SK-N-SH (cell line): ENCODE measurements at regions not wholly inside any gene's neighbourhood (a gene's known extent, or its start where the extent isn't known, plus 50 kb on each side); places are given as distances from the start of the nearest gene placed in this dataset.

Experiments used
- CTCF ChIA-PET: fragments of 300-600, 350-600 bp; formaldehyde crosslinking; extraction: SDS; loops from one replicate; lab custom pipeline; 2021; lab: Yijun Ruan, JAX
- POLR2A ChIA-PET: fragments of 350-600 bp; sonication (Branson Sonifier 250); formaldehyde crosslinking; extraction: SDS; loops from one replicate; lab custom pipeline; 2020; ENCODE audit warnings: antibody characterized with exemption, inconsistent platforms; lab: Yijun Ruan, JAX
- DNase-seq: peaks from one replicate; pipeline ENCODE4 v3.0.0; 2012
- H2AFZ ChIP-seq: fragments of 200-600 bp; sonication (generic); 2 replicates; pipeline ENCODE4 v1.8.1; 2016; ENCODE audit warnings: antibody characterized with exemption, mild to moderate bottlenecking, low read depth
- H3F3A ChIP-seq: fragments of 200-600 bp; sonication (generic); replicated peaks from 2 replicates; pipeline ENCODE3; 2016; ENCODE audit warnings: antibody characterized with exemption, mild to moderate bottlenecking; ENCODE audit not compliant: insufficient read depth
- H3K27ac ChIP-seq, 2 experiments: fragments of 200-500 bp in 1 of 2; fragments of 200-600 bp in 1 of 2; sonication (Bioruptor generic) in 1 of 2; sonication (generic), shearing (Covaris generic) in 1 of 2; 2 replicates each; pipeline versions ENCODE4 v1.5.1 to v1.6.1; 2014 to 2016; ENCODE audit warnings: low read depth in 2 of 2, inconsistent platforms in 1 of 2, low read length in 1 of 2, mild to moderate bottlenecking in 1 of 2, mixed read lengths in 1 of 2
- H3K27me3 ChIP-seq: fragments of 200-600 bp; sonication (generic), shearing (Covaris generic); 2 replicates; pipeline ENCODE4 v1.6.1; 2016; ENCODE audit warnings: mixed run types; ENCODE audit not compliant: insufficient read depth
- H3K36me3 ChIP-seq, 2 experiments: fragments of 200-500 bp in 1 of 2; fragments of 200-600 bp in 1 of 2; sonication (Bioruptor generic) in 1 of 2; sonication (generic) in 1 of 2; replicated peaks in 1 of 2; 2 replicates each; pipeline versions ENCODE3 to v1.5.1; 2014 to 2016; ENCODE audit warnings: low read length in 1 of 2, mild to moderate bottlenecking in 1 of 2; ENCODE audit not compliant: insufficient read depth in 2 of 2, control insufficient read depth in 1 of 2
- H3K4me1 ChIP-seq, 2 experiments: fragments of 200-500 bp in 1 of 2; fragments of 200-600 bp in 1 of 2; sonication (Bioruptor generic) in 1 of 2; sonication (generic), shearing (Covaris generic) in 1 of 2; 2 replicates each; pipeline versions ENCODE4 v1.5.1 to v1.6.1; 2014 to 2016; ENCODE audit warnings: low read depth in 1 of 2, low read length in 1 of 2, mixed run types in 1 of 2; ENCODE audit not compliant: insufficient read depth in 2 of 2, control insufficient read depth in 1 of 2
- H3K4me2 ChIP-seq: fragments of 200-600 bp; sonication (generic), shearing (Covaris generic); 2 replicates; pipeline ENCODE4 v1.6.1; 2017; ENCODE audit warnings: mixed run types
- H3K4me3 ChIP-seq, 2 experiments: fragments of 200-500 bp in 1 of 2; fragments of 200-600 bp in 1 of 2; sonication (Bioruptor generic) in 1 of 2; sonication (generic), shearing (Covaris generic) in 1 of 2; 2 replicates each; pipeline versions ENCODE4 v1.5.1 to v1.8.1; 2014 to 2016; ENCODE audit warnings: low read depth in 2 of 2, inconsistent platforms in 1 of 2, low read length in 1 of 2, mild to moderate bottlenecking in 1 of 2, mixed read lengths in 1 of 2, moderate library complexity in 1 of 2
- H3K79me2 ChIP-seq: fragments of 200-600 bp; sonication (generic); 2 replicates; pipeline ENCODE4 v1.8.1; 2017; ENCODE audit warnings: mild to moderate bottlenecking; ENCODE audit not compliant: insufficient read depth
- H3K9ac ChIP-seq: fragments of 200-600 bp; sonication (generic); 2 replicates; pipeline ENCODE4 v1.6.1; 2017; ENCODE audit warnings: mixed run types
- H3K9me2 ChIP-seq: fragments of 200-600 bp; sonication (generic); 2 replicates; pipeline ENCODE4 v1.6.1; 2017; ENCODE audit warnings: mixed run types
- H3K9me3 ChIP-seq: fragments of 200-600 bp; sonication (generic); 2 replicates; pipeline ENCODE4 v1.6.1; 2017; ENCODE audit warnings: mixed run types, mild to moderate bottlenecking, moderate library complexity
- H4K20me1 ChIP-seq: fragments of 200-600 bp; sonication (generic); 2 replicates; pipeline ENCODE4 v1.6.1; 2017; ENCODE audit warnings: mild to moderate bottlenecking, mixed run types; ENCODE audit not compliant: insufficient read depth
- CTCF ChIP-seq: fragments of 200-600 bp; sonication (generic); IDR thresholded peaks from 2 replicates; pipeline ENCODE4 v1.6.1; 2017; ENCODE audit warnings: antibody characterized with exemption, mild to moderate bottlenecking, moderate library complexity
- FOXJ3 ChIP-seq: sonication (generic); formaldehyde crosslinking; IDR thresholded peaks from 2 replicates; pipeline ENCODE4 v1.5.1; 2020; ENCODE audit warnings: mild to moderate bottlenecking, missing genetic modification reagents
- IRF3 ChIP-seq: fragments of 150-350 bp; IDR thresholded peaks from 2 replicates; pipeline ENCODE4 v1.6.1; 2016; ENCODE audit warnings: mild to moderate bottlenecking, low read depth, low read length
- JUND ChIP-seq: IDR thresholded peaks from 2 replicates; pipeline ENCODE4 v1.4.0; 2012
- MAX ChIP-seq: IDR thresholded peaks from 2 replicates; pipeline ENCODE4 v1.4.0; 2012; ENCODE audit warnings: low read depth
- NRF1 ChIP-seq: IDR thresholded peaks from 2 replicates; pipeline ENCODE4 v1.6.1; 2012; ENCODE audit warnings: low read depth, mild to moderate bottlenecking, low read length
- POLR2AphosphoS5 ChIP-seq: IDR thresholded peaks from 2 replicates; pipeline ENCODE4 v1.6.1; 2012; ENCODE audit warnings: low read depth, low read length
- RAD21 ChIP-seq: IDR thresholded peaks from 2 replicates; pipeline ENCODE4 v1.6.1; 2012; ENCODE audit warnings: mild to moderate bottlenecking, low read length
- RCOR1 ChIP-seq: fragments of 150-350 bp; IDR thresholded peaks from 2 replicates; pipeline ENCODE4 v1.6.1; 2017; ENCODE audit warnings: antibody characterized with exemption, low read length
- RFX5 ChIP-seq: IDR thresholded peaks from 2 replicates; pipeline ENCODE4 v1.6.1; 2012; ENCODE audit warnings: mild to moderate bottlenecking, improper control_type of control experiment, low read length
- RXRA ChIP-seq: IDR thresholded peaks from 2 replicates; pipeline ENCODE4 v1.4.0; 2012; ENCODE audit warnings: low read depth, mild to moderate bottlenecking, borderline replicate concordance
- TAF1 ChIP-seq: IDR thresholded peaks from 2 replicates; pipeline ENCODE4 v1.6.1; 2012; ENCODE audit warnings: low read depth, mild to moderate bottlenecking, low read length, moderate library complexity, borderline replicate concordance
- USF2 ChIP-seq: fragments of 150-350 bp; IDR thresholded peaks from 2 replicates; pipeline ENCODE4 v1.6.1; 2017; ENCODE audit warnings: antibody characterized with exemption, low read length, low read depth, borderline replicate concordance
- YY1 ChIP-seq: IDR thresholded peaks from 2 replicates; pipeline ENCODE4 v1.4.0; 2012; ENCODE audit warnings: low read depth, mild to moderate bottlenecking
- ZBTB33 ChIP-seq: IDR thresholded peaks from 2 replicates; pipeline ENCODE4 v1.4.0; 2012; ENCODE audit warnings: low read depth, borderline replicate concordance
- WGBS: methylation state at CpG from one replicate; pipeline ENCODE4 v1.1.6; 2017; ENCODE audit warnings: low lambda C conversion rate; 5-methylcytosine and 5-hydroxymethylcytosine counted together

- TF ChIP-seq USF2 = no peak
- no peak for TF ChIP-seq YY1
- TF ChIP-seq, all 33 proteins: peak for 0
These were observed 115.4 kb upstream of the FOXG1 start (continued) for GRCh38 chr14:28651148-28651547.

- H3F3A ChIP-seq = no peaks in the 10 kb centered on the region
- POLR2A ChIA-PET = no interaction called here
- no peak overlapping the region for H3K4me2 ChIP-seq
- no peak overlapping the region for H2AFZ ChIP-seq
- H3K9me3 ChIP-seq = no peaks in the 10 kb centered on the region
- no peak overlapping the region for H3K9ac ChIP-seq
- H3K27me3 ChIP-seq = no peaks in the 10 kb centered on the region
- DNase-seq = no peak
- 1% methylated on average over 2 of the region's 2 CpGs for WGBS
- H3K4me1 ChIP-seq = no peaks in the 10 kb centered on the region
- CTCF ChIA-PET = no interaction called here
- TF ChIP-seq TAF1 = no peak
- no peak for TF ChIP-seq POLR2AphosphoS5
- TF ChIP-seq IRF3 = no peak
- TF ChIP-seq CTCF = no peak
- TF ChIP-seq RXRA = no peak
- TF ChIP-seq ZBTB33 = no peak
- no peak for TF ChIP-seq RCOR1
- no peak for TF ChIP-seq JUND
- no peak for TF ChIP-seq MAX
- no peak for TF ChIP-seq NRF1
- no peak for TF ChIP-seq USF2
- TF ChIP-seq RFX5 = no peak
- no peak for TF ChIP-seq FOXJ3 (CRISPR knock-in tag)
- no peak for TF ChIP-seq RAD21
- no peaks in the 10 kb centered on the region for H3K9me2 ChIP-seq
- no peaks in the 10 kb centered on the region for H4K20me1 ChIP-seq
- no peaks in the 10 kb centered on the region for H3K36me3 ChIP-seq
- no peaks in the 10 kb centered on the region for H3K79me2 ChIP-seq
- no peak overlapping the region for H3K4me3 ChIP-seq
- no peak overlapping the region for H3K27ac ChIP-seq
These were observed 113.8 kb upstream of the FOXG1 start for GRCh38 chr14:28652782-28653181.
